ENCODE measurements at regions not wholly inside any gene's neighbourhood (a gene's known extent, or its start where the extent isn't known, plus 50 kb on each side); places are given as distances from the start of the nearest gene placed in this dataset.

GRCh38 chr14:85459361-85460000 is 70.5 kb upstream of the FLRT2 start:
- no peak for DNase-seq (ENCODE audit: unreplicated experiment)
- Mint-ChIP-seq H3K4me3 (ENCODE audit: unreplicated experiment) (no peak overlapping the region), H3K9me3 (ENCODE audit: unreplicated experiment) (no peaks in the 10 kb centered on the region), H3K36me3 (ENCODE audit: insufficient read depth, unreplicated experiment) (no peaks in the 10 kb centered on the region), H3K4me1 (ENCODE audit: insufficient read depth, unreplicated experiment) (no peaks in the 10 kb centered on the region), H3K27me3 (ENCODE audit: insufficient read depth, unreplicated experiment) (no peaks in the 10 kb centered on the region), H3K27ac (ENCODE audit: low read depth, unreplicated experiment) (no peak overlapping the region)
- TF ChIP-seq CTCF (IDR thresholded peaks at IDR 0.05; ENCODE audit: unreplicated experiment): no peak
- intact Hi-C loops (cut with micrococcal nuclease): no loop called here
- no TSS peak for BruUV-seq (replicated peaks)
- CTCF ChIA-PET: interaction anchor here (0.6 to 1.1 kb wide), 2 partner anchors 15 to 185 kb away, joined by 3 to 5 read pairs; no protein-coding TSS in a partner anchor
- POLR2A ChIA-PET: interaction anchor here (0.6 kb wide), 1 partner anchor 48 kb away, joined by 3 read pairs; no protein-coding TSS in a partner anchor

- no peak for TF ChIP-seq CTCF (IDR thresholded peaks at IDR 0.05; ENCODE audit: unreplicated experiment)
- intact Hi-C loops (cut with micrococcal nuclease): no loop called here
- BruUV-seq (replicated peaks): no TSS peak
- H3K27me3 Mint-ChIP-seq (ENCODE audit: insufficient read depth, unreplicated experiment): no peaks in the 10 kb centered on the region
- no peak overlapping the region for H3K27ac Mint-ChIP-seq (ENCODE audit: low read depth, unreplicated experiment)
- ChIA-PET POLR2A (no interaction called here), CTCF (interaction anchor here (0.6 to 0.7 kb wide), 2 partner anchors 766 to 1405 kb away, joined by 3 to 5 read pairs; no protein-coding TSS in a partner anchor)
- H3K4me1 Mint-ChIP-seq (ENCODE audit: insufficient read depth, unreplicated experiment): peaks cover 1% of the 10 kb centered on the region
- H3K9me3 Mint-ChIP-seq (ENCODE audit: unreplicated experiment): no peaks in the 10 kb centered on the region
- no peak overlapping the region for H3K4me3 Mint-ChIP-seq (ENCODE audit: unreplicated experiment)
- no peaks in the 10 kb centered on the region for H3K36me3 Mint-ChIP-seq (ENCODE audit: insufficient read depth, unreplicated experiment)
- no peak for DNase-seq (ENCODE audit: unreplicated experiment)
Measured at GRCh38 chr14:85461432-85462133, 68.4 kb upstream of the FLRT2 start.

GRCh38 chr14:85463512-85463911 is 66.4 kb upstream of the FLRT2 start:
- Mint-ChIP-seq H3K27ac (ENCODE audit: low read depth, unreplicated experiment) (no peak overlapping the region), H3K9me3 (ENCODE audit: unreplicated experiment) (no peaks in the 10 kb centered on the region), H3K27me3 (ENCODE audit: insufficient read depth, unreplicated experiment) (no peaks in the 10 kb centered on the region), H3K36me3 (ENCODE audit: insufficient read depth, unreplicated experiment) (no peaks in the 10 kb centered on the region), H3K4me1 (ENCODE audit: insufficient read depth, unreplicated experiment) (peaks cover 10% of the 10 kb centered on the region), H3K4me3 (ENCODE audit: unreplicated experiment) (no peak overlapping the region)
- ChIA-PET CTCF (no interaction called here), POLR2A (no interaction called here)
- TF ChIP-seq CTCF (IDR thresholded peaks at IDR 0.05; ENCODE audit: unreplicated experiment): no peak
- BruUV-seq (replicated peaks): no TSS peak
- DNase-seq (ENCODE audit: unreplicated experiment): no peak
- intact Hi-C loops (cut with micrococcal nuclease): no loop called here

GRCh38 chr14:85464135-85464895 is 65.6 kb upstream of the FLRT2 start:
- Mint-ChIP-seq H3K27ac (ENCODE audit: low read depth, unreplicated experiment) (no peak overlapping the region), H3K36me3 (ENCODE audit: insufficient read depth, unreplicated experiment) (no peaks in the 10 kb centered on the region), H3K4me1 (ENCODE audit: insufficient read depth, unreplicated experiment) (peaks cover 16% of the 10 kb centered on the region), H3K27me3 (ENCODE audit: insufficient read depth, unreplicated experiment) (no peaks in the 10 kb centered on the region), H3K4me3 (ENCODE audit: unreplicated experiment) (no peak overlapping the region), H3K9me3 (ENCODE audit: unreplicated experiment) (no peaks in the 10 kb centered on the region)
- no TSS peak for BruUV-seq (replicated peaks)
- intact Hi-C loops (cut with micrococcal nuclease): no loop called here
- CTCF ChIA-PET: no interaction called here
- no peak for DNase-seq (ENCODE audit: unreplicated experiment)
- no peak for TF ChIP-seq CTCF (IDR thresholded peaks at IDR 0.05; ENCODE audit: unreplicated experiment)
- POLR2A ChIA-PET: no interaction called here
